ENCODE measurements at regions not wholly inside any gene's neighbourhood (a gene's known extent, or its start where the extent isn't known, plus 50 kb on each side); places are given as distances from the start of the nearest gene placed in this dataset.

GRCh38 chr11:28464252-28464867, 356.2 kb downstream of the METTL15 start (continued):
- no peak for TF ChIP-seq EP300 (IDR thresholded peaks at IDR 0.05; ENCODE audit: borderline replicate concordance in 1 of 2, low read depth in 1 of 2, low read length in 1 of 2)
- no peak for TF ChIP-seq CHD2 (IDR thresholded peaks at IDR 0.05; ENCODE audit: low read length, partially characterized antibody)
- no peak for TF ChIP-seq FOXM1 (IDR thresholded peaks at IDR 0.05; ENCODE audit: low read depth)
- no peak for TF ChIP-seq PBX3 (IDR thresholded peaks at IDR 0.05)
- no peak for TF ChIP-seq YY1 (IDR thresholded peaks at IDR 0.05; ENCODE audit: low read depth)
- TF ChIP-seq SIN3A (IDR thresholded peaks at IDR 0.05; ENCODE audit: borderline replicate concordance, low read depth, low read length), result no peak
- TF ChIP-seq MAX (IDR thresholded peaks at IDR 0.05; ENCODE audit: low read depth), result no peak
- TF ChIP-seq TAF1 (IDR thresholded peaks at IDR 0.05; ENCODE audit: borderline replicate concordance, low read depth, low read length), result no peak
- no peak for TF ChIP-seq RCOR1 (IDR thresholded peaks at IDR 0.05; ENCODE audit: low read length)
- no peak for TF ChIP-seq FOXJ3 (CRISPR knock-in tag; IDR thresholded peaks at IDR 0.05)
- TF ChIP-seq TEAD4 (IDR thresholded peaks at IDR 0.05; ENCODE audit: borderline replicate concordance, insufficient read depth), result no peak

GRCh38 chr11:28463826-28464225, 355.6 kb downstream of the METTL15 start:
- CTCF ChIA-PET, result no interaction called here

More at GRCh38 chr11:28463826-28464225, 355.6 kb downstream of the METTL15 start:
- no peaks in the 10 kb centered on the region for H4K20me1 ChIP-seq (ENCODE audit: insufficient read depth)
- WGBS (ENCODE audit: low lambda C conversion rate), result 86% methylated on average over 4 of the region's 4 CpGs
- no peak overlapping the region for H2AFZ ChIP-seq (ENCODE audit: low read depth)
- H3K4me2 ChIP-seq, result no peak overlapping the region
- H3K27me3 ChIP-seq (ENCODE audit: insufficient read depth), result no peaks in the 10 kb centered on the region
- no peak overlapping the region for H3K9ac ChIP-seq
- no peaks in the 10 kb centered on the region for H3K79me2 ChIP-seq (ENCODE audit: insufficient read depth)
- H3F3A ChIP-seq (replicated peaks; ENCODE audit: insufficient read depth), result no peaks in the 10 kb centered on the region
- POLR2A ChIA-PET, result no interaction called here
- no peaks in the 10 kb centered on the region for H3K9me3 ChIP-seq
- TF ChIP-seq POLR2AphosphoS5 (IDR thresholded peaks at IDR 0.05; ENCODE audit: low read depth, low read length), result no peak
- TF ChIP-seq JUND (IDR thresholded peaks at IDR 0.05), result no peak
- no peak for TF ChIP-seq PBX3 (IDR thresholded peaks at IDR 0.05)
- TF ChIP-seq YY1 (IDR thresholded peaks at IDR 0.05; ENCODE audit: low read depth), result no peak
- TF ChIP-seq FOSL2 (IDR thresholded peaks at IDR 0.05; ENCODE audit: borderline replicate concordance, low read depth), result no peak
- H3K4me1 ChIP-seq (ENCODE audit: control insufficient read depth in 1 of 2, insufficient read depth in 2 of 2, low read depth in 1 of 2, low read length in 1 of 2), result no peaks in the 10 kb centered on the region
- H3K9me2 ChIP-seq, result no peaks in the 10 kb centered on the region
- no peak for DNase-seq
- H3K27ac ChIP-seq (ENCODE audit: low read depth in 2 of 2, low read length in 1 of 2), result no peak overlapping the region
- no peak overlapping the region for H3K4me3 ChIP-seq (ENCODE audit: low read depth in 2 of 2, low read length in 1 of 2)
- H3K36me3 ChIP-seq (replicated peaks in 1 of 2; ENCODE audit: control insufficient read depth in 1 of 2, insufficient read depth in 2 of 2, low read length in 1 of 2), result no peaks in the 10 kb centered on the region
